ENCODE measurements at regions not wholly inside any gene's neighbourhood (a gene's known extent, or its start where the extent isn't known, plus 50 kb on each side); places are given as distances from the start of the nearest gene placed in this dataset.

- TF ChIP-seq CTCF (IDR thresholded peaks at IDR 0.05) = no peak
- no peaks in the 10 kb centered on the region for H3K4me1 ChIP-seq
- DNase-seq (no peak), ATAC-seq (no peak)
- H3K4me3 ChIP-seq = no peak overlapping the region
- peaks cover 0 to 12% (median 0%) of the 10 kb centered on the region in 11 donors for H3K9me3 ChIP-seq
- no peak overlapping the region for H3K27ac ChIP-seq
- peaks cover 0 to 97% (median 71%) of the 10 kb centered on the region in 7 donors for H3K27me3 ChIP-seq
- H3K36me3 ChIP-seq = no peaks in the 10 kb centered on the region
- intact Hi-C loops (cut with DNase I) = no loop called here
- WGBS, 2 donors = 73 to 79% methylated on average over 22 of the region's 22 CpGs
Measured at GRCh38 chr4:8701126-8702019, 108.8 kb downstream of the CPZ start.

- H3K27me3 ChIP-seq = peaks cover 0 to 97% (median 73%) of the 10 kb centered on the region in 7 donors
Measured at GRCh38 chr4:8700531-8700930, 108.0 kb downstream of the CPZ start.

GRCh38 chr4:8699479-8700145 lies 107.0 kb downstream of the CPZ start:
- H3K9me3 ChIP-seq = peaks cover 0 to 12% (median 0%) of the 10 kb centered on the region in 11 donors
- ATAC-seq (no peak), DNase-seq (no peak)
- H3K27me3 ChIP-seq = peaks cover 0 to 97% (median 70%) of the 10 kb centered on the region in 7 donors
- TF ChIP-seq CTCF (IDR thresholded peaks at IDR 0.05) = no peak
- H3K4me1 ChIP-seq = no peaks in the 10 kb centered on the region
- WGBS, 2 donors = 81 to 86% methylated on average over 24 of the region's 24 CpGs
- no peak overlapping the region for H3K4me3 ChIP-seq
- H3K27ac ChIP-seq = no peak overlapping the region
- no peaks in the 10 kb centered on the region for H3K36me3 ChIP-seq
- intact Hi-C loops (cut with DNase I) = no loop called here

More at GRCh38 chr4:8700531-8700930, 108.0 kb downstream of the CPZ start:
- 28 to 34% methylated on average over 17 of the region's 17 CpGs for WGBS, 2 donors
- no peak for DNase-seq
- no peak overlapping the region for H3K27ac ChIP-seq
- peaks cover 0 to 12% (median 0%) of the 10 kb centered on the region in 11 donors for H3K9me3 ChIP-seq
- no peak overlapping the region for H3K4me3 ChIP-seq
- no peak for TF ChIP-seq CTCF (IDR thresholded peaks at IDR 0.05)
- no peaks in the 10 kb centered on the region for H3K36me3 ChIP-seq
- ATAC-seq = no peak
- H3K4me1 ChIP-seq = no peaks in the 10 kb centered on the region
- intact Hi-C loops (cut with DNase I) = no loop called here

GRCh38 chr4:8699063-8699385 lies 106.5 kb downstream of the CPZ start:
- 75 to 81% methylated on average over 4 of the region's 4 CpGs for WGBS, 2 donors
- intact Hi-C loops (cut with DNase I) = no loop called here
- Histone ChIP-seq H3K36me3 (no peaks in the 10 kb centered on the region), H3K27me3 (peaks cover 0 to 93% (median 65%) of the 10 kb centered on the region in 7 donors), H3K4me1 (no peaks in the 10 kb centered on the region), H3K9me3 (peaks cover 0 to 12% (median 0%) of the 10 kb centered on the region in 11 donors), H3K4me3 (no peak overlapping the region), H3K27ac (no peak overlapping the region)
- ATAC-seq (no peak), DNase-seq (no peak)
- TF ChIP-seq CTCF (IDR thresholded peaks at IDR 0.05) = no peak

All from heart right ventricle (tissue), 16 donors.